Right lobe of liver (tissue), 6 donors: ENCODE measurements at regions not wholly inside any gene's neighbourhood (a gene's known extent, or its start where the extent isn't known, plus 50 kb on each side); places are given as distances from the start of the nearest gene placed in this dataset.

Experiments
- ATAC-seq, 4 donors: fragments of 200-7000 bp; cut with Tn5 transposase; one replicate each; pipeline ENCODE4 v1.9.1; 2020; ENCODE audit warnings: mild to moderate bottlenecking in 4 of 4, moderate library complexity in 4 of 4
- DNase-seq, 3 donors: peaks; one replicate each; pipeline ENCODE4 v3.0.0-alpha.2; 2020
- H3K27ac ChIP-seq, 3 donors: fragments of 200-600 bp; one replicate each; pipeline ENCODE4 v1.8.0; 2022
- H3K27me3 ChIP-seq, 2 donors: fragments of 200-600 bp; one replicate each; pipeline ENCODE4 v1.8.0; 2022
- H3K36me3 ChIP-seq, 4 donors: fragments of 200-600 bp; sonication (generic) in 1 of 4; one replicate each; pipeline versions ENCODE4 v1.5.1 to v1.8.0; 2017 to 2022; ENCODE audit warnings: control low read depth in 1 of 4
- H3K4me1 ChIP-seq, 4 donors: fragments of 200-600 bp; sonication (generic) in 1 of 4; one replicate each; pipeline versions ENCODE4 v1.5.1 to v1.8.0; 2017 to 2022; ENCODE audit warnings: control low read depth in 1 of 4
- H3K4me3 ChIP-seq, 3 donors: fragments of 200-600 bp; one replicate each; pipeline ENCODE4 v1.8.0; 2022
- H3K9me3 ChIP-seq, 4 donors: fragments of 200-600 bp; sonication (generic) in 1 of 4; one replicate each; pipeline versions ENCODE4 v1.5.1 to v1.8.0; 2017 to 2022; ENCODE audit warnings: control low read depth in 1 of 4
- CTCF ChIP-seq, 4 donors: fragments of 200-600 bp in 3 of 4; fragments of 450-650 bp in 1 of 4; IDR thresholded peaks; one replicate each; pipeline versions ENCODE4 v1.5.1 to v1.8.0; 2016 to 2022; ENCODE audit warnings: antibody characterized with exemption in 4 of 4, mild to moderate bottlenecking in 2 of 4
- POLR2A ChIP-seq: fragments of 450-650 bp; IDR thresholded peaks from one replicate; pipeline ENCODE4 v1.6.1; 2017; ENCODE audit warnings: antibody characterized with exemption, mild to moderate bottlenecking
- WGBS: methylation state at CpG from one replicate; pipeline ENCODE4 v1.1.6; 2018; ENCODE audit warnings: low coverage, low lambda C conversion rate; ENCODE audit not compliant: insufficient coverage; ENCODE audit errors: missing lambda C conversion rate; 5-methylcytosine and 5-hydroxymethylcytosine counted together
- intact Hi-C, 2 donors: fragments of 100-400 bp; cut with DNase I; formaldehyde crosslinking; loops; one replicate each; pipeline versions ENCODE4 v1.11.2 to v1.14.1; 2022
- donor health status: DM: no; HTN: yes; CAD: no.
- donor health status: DM: no; HTN: no; CAD: no.
- donor health status: DM: no; HTN: no; CAD: no.
- donor health status: DM: no; HTN: yes; CAD: no.
- donor health status: DM: no; HTN: yes; CAD: no.

- no peak for DNase-seq
- 72% methylated on average over 6 of the region's 6 CpGs for WGBS
- H3K36me3 ChIP-seq, result no peaks in the 10 kb centered on the region
- H3K27me3 ChIP-seq, result no peaks in the 10 kb centered on the region
- no peaks in the 10 kb centered on the region for H3K9me3 ChIP-seq
- no peaks in the 10 kb centered on the region for H3K4me1 ChIP-seq
- intact Hi-C loops, result no loop called here
- no peak for ATAC-seq
- H3K4me3 ChIP-seq, result no peak overlapping the region
- H3K27ac ChIP-seq, result no peak overlapping the region
- TF ChIP-seq CTCF (IDR thresholded peaks at IDR 0.05), result no peak
- no peak for TF ChIP-seq POLR2A
Observed at GRCh38 chr4:154009788-154010187, 220.9 kb upstream of the SFRP2 start.

- intact Hi-C loops, result no loop called here
- ATAC-seq (no peak), DNase-seq (no peak)
- no peaks in the 10 kb centered on the region for H3K9me3 ChIP-seq
- whole genome bisulfite sequencing, result 94% methylated on average over 2 of the region's 2 CpGs
- TF ChIP-seq POLR2A (no peak), CTCF (IDR thresholded peaks at IDR 0.05) (no peak)
- H3K4me1 ChIP-seq, result no peaks in the 10 kb centered on the region
- H3K27me3 ChIP-seq, result no peaks in the 10 kb centered on the region
- no peaks in the 10 kb centered on the region for H3K36me3 ChIP-seq
- no peak overlapping the region for H3K27ac ChIP-seq
- H3K4me3 ChIP-seq, result no peak overlapping the region
Observed at GRCh38 chr4:154009191-154009590, 220.3 kb upstream of the SFRP2 start.

- H3K27me3 ChIP-seq, result no peaks in the 10 kb centered on the region
- intact Hi-C loops, result no loop called here
- no peak overlapping the region for H3K27ac ChIP-seq
- TF ChIP-seq CTCF (IDR thresholded peaks at IDR 0.05), result no peak
- TF ChIP-seq POLR2A, result no peak
- H3K36me3 ChIP-seq, result no peaks in the 10 kb centered on the region
- DNase-seq (no peak), ATAC-seq (no peak)
- 67% methylated on average over 4 of the region's 5 CpGs for WGBS
- no peak overlapping the region for H3K4me3 ChIP-seq
- H3K9me3 ChIP-seq, result no peaks in the 10 kb centered on the region
- H3K4me1 ChIP-seq, result no peaks in the 10 kb centered on the region
Observed at GRCh38 chr4:154005171-154005520, 216.3 kb upstream of the SFRP2 start.

- ATAC-seq, result no peak
- H3K36me3 ChIP-seq, result no peaks in the 10 kb centered on the region
- no peak for TF ChIP-seq POLR2A
- no peak for TF ChIP-seq CTCF (IDR thresholded peaks at IDR 0.05)
- no peak overlapping the region for H3K4me3 ChIP-seq
- H3K27me3 ChIP-seq, result no peaks in the 10 kb centered on the region
- no peaks in the 10 kb centered on the region for H3K9me3 ChIP-seq
- DNase-seq, result no peak
- H3K27ac ChIP-seq, result no peak overlapping the region
- intact Hi-C loops, result no loop called here
- 60% methylated on average over 4 of the region's 7 CpGs for WGBS
- no peaks in the 10 kb centered on the region for H3K4me1 ChIP-seq
Observed at GRCh38 chr4:154004507-154005170, 215.8 kb upstream of the SFRP2 start.

GRCh38 chr4:154004016-154004415 is 215.1 kb upstream of the SFRP2 start:
- Histone ChIP-seq H3K27ac (no peak overlapping the region), H3K36me3 (no peaks in the 10 kb centered on the region), H3K9me3 (no peaks in the 10 kb centered on the region), H3K27me3 (no peaks in the 10 kb centered on the region), H3K4me1 (no peaks in the 10 kb centered on the region), H3K4me3 (no peak overlapping the region)
- no peak for TF ChIP-seq CTCF (IDR thresholded peaks at IDR 0.05)
- TF ChIP-seq POLR2A, result no peak
- WGBS, result 88% methylated on average over 5 of the region's 5 CpGs
- DNase-seq (no peak), ATAC-seq (no peak)
- intact Hi-C loops, result no loop called here
